ENCODE measurements at regions not wholly inside any gene's neighbourhood (a gene's known extent, or its start where the extent isn't known, plus 50 kb on each side); places are given as distances from the start of the nearest gene placed in this dataset.

DNA sequence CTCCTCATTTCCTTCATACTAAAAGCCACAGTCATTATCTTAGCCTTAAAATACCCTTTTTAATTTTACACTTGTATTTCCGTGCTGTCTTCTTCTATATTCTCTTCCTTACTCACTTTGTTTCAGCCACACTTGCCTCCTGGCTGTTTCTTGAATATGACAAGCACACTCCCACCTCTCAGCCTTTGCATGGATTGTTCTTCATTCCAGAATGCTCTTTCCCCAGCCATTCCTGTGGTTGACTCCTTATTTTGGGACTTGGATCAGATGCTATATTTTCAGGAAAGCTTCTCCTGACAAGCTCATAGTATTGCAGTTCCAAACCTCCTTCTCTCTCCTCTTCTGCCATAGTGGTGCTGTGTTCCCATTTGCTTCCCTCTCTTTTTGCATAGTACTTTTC, 291.3 kb downstream of the PDHA2 start:
- Mint-ChIP-seq H3K9me3 (no peaks in the 10 kb centered on the region), H3K36me3 (ENCODE audit: low read depth) (no peaks in the 10 kb centered on the region), H3K27ac (ENCODE audit: unreplicated experiment) (no peak overlapping the region), H3K27me3 (ENCODE audit: low read depth) (no peaks in the 10 kb centered on the region), H3K4me1 (no peaks in the 10 kb centered on the region), H3K4me3 (no peak overlapping the region)
- no peak for DNase-seq (ENCODE audit: low read depth, low spot score)
- TF ChIP-seq, protein P1, sequence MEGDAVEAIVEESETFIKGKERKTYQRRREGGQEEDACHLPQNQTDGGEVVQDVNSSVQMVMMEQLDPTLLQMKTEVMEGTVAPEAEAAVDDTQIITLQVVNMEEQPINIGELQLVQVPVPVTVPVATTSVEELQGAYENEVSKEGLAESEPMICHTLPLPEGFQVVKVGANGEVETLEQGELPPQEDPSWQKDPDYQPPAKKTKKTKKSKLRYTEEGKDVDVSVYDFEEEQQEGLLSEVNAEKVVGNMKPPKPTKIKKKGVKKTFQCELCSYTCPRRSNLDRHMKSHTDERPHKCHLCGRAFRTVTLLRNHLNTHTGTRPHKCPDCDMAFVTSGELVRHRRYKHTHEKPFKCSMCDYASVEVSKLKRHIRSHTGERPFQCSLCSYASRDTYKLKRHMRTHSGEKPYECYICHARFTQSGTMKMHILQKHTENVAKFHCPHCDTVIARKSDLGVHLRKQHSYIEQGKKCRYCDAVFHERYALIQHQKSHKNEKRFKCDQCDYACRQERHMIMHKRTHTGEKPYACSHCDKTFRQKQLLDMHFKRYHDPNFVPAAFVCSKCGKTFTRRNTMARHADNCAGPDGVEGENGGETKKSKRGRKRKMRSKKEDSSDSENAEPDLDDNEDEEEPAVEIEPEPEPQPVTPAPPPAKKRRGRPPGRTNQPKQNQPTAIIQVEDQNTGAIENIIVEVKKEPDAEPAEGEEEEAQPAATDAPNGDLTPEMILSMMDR (conservative IDR thresholded peaks at IDR 0.05) = no peak

DNA sequence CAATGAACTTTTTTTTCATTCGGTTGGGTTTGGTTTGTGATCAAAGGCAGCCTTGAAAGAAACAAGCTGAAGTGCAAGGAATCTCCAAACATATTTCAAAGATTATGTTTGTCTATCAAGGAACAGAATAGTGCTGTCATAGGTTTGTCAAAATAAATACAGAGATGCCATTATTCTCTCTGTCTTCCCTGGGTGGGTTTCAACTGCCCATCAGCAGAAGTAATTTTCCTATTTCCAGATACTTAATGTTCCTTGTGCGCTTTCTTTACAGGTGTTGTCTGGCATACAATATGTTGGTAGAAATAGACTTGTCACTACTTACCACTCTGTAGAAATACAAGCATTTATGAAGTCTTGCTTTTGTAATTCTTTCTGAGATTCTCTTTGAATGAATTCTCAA, 294.9 kb downstream of the PDHA2 start:
- no peak overlapping the region for H3K27ac Mint-ChIP-seq (ENCODE audit: unreplicated experiment)
- no peak overlapping the region for H3K4me3 Mint-ChIP-seq
- no peaks in the 10 kb centered on the region for H3K9me3 Mint-ChIP-seq
- no peak for DNase-seq (ENCODE audit: low read depth, low spot score)
- no peaks in the 10 kb centered on the region for H3K4me1 Mint-ChIP-seq
- TF ChIP-seq, protein P1 (conservative IDR thresholded peaks at IDR 0.05) = no peak
- no peaks in the 10 kb centered on the region for H3K36me3 Mint-ChIP-seq (ENCODE audit: low read depth)
- H3K27me3 Mint-ChIP-seq (ENCODE audit: low read depth) = no peaks in the 10 kb centered on the region

DNA sequence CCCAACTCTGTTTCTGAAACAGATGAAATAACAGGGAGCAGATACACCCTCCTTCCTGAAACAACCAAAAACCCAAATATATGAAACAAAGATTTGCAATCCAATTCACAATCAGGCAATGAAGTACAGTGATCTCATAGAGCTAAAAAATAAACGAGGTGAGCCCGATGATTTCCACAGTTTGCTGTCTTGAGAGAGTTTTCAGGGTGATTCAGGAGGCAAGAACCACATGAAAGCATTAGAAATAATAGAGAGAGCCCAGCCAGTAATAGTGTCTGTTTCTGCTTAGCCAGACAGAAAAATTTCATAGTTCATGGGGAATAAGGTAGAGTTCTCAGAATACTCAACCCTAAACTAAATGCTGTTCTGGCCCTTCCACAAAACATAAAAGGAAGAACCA, 296.2 kb downstream of the PDHA2 start:
- Mint-ChIP-seq H3K27ac (ENCODE audit: unreplicated experiment) (no peak overlapping the region), H3K4me3 (no peak overlapping the region), H3K9me3 (no peaks in the 10 kb centered on the region), H3K36me3 (ENCODE audit: low read depth) (no peaks in the 10 kb centered on the region), H3K4me1 (no peaks in the 10 kb centered on the region), H3K27me3 (ENCODE audit: low read depth) (no peaks in the 10 kb centered on the region)
- DNase-seq (ENCODE audit: low read depth, low spot score) = no peak
- TF ChIP-seq, protein P1 (conservative IDR thresholded peaks at IDR 0.05) = no peak

DNA sequence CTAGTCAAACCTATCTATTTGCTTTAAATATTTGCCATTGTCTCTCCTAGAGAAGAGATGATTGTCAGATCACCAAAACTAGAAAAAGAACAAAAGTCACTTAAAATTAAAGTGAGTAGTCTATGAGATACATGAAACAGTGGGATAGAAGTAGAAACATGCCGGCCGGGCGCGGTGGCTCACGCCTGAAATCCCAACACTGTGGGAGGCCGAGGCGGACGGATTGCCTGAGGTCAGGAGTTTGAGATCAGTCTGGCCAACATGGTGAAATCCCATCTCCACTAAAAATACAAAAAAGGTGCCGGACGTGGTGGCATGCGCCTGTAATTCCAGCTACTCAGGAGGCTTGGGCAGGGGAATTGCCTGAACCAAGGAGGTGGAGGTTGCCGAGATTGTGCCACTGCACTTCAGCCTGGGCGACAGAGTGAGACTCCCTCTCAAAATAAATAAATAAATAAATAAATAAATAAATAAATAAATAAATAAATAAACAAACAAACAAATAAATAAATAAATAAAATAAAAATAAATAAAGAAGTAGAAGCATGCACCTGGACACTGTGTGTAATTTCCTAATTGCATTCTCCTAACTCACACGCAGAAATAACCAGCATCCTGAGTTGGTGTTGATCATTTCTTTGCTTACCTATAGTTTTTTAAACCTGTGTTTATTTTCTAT, 299.5 kb downstream of the PDHA2 start:
- TF ChIP-seq, protein P1 (conservative IDR thresholded peaks at IDR 0.05) = no peak
- no peaks in the 10 kb centered on the region for H3K36me3 Mint-ChIP-seq (ENCODE audit: low read depth)
- no peaks in the 10 kb centered on the region for H3K9me3 Mint-ChIP-seq
- no peak for DNase-seq (ENCODE audit: low read depth, low spot score)
- no peak overlapping the region for H3K27ac Mint-ChIP-seq (ENCODE audit: unreplicated experiment)
- H3K4me3 Mint-ChIP-seq = no peak overlapping the region
- no peaks in the 10 kb centered on the region for H3K4me1 Mint-ChIP-seq
- no peaks in the 10 kb centered on the region for H3K27me3 Mint-ChIP-seq (ENCODE audit: low read depth)

DNA sequence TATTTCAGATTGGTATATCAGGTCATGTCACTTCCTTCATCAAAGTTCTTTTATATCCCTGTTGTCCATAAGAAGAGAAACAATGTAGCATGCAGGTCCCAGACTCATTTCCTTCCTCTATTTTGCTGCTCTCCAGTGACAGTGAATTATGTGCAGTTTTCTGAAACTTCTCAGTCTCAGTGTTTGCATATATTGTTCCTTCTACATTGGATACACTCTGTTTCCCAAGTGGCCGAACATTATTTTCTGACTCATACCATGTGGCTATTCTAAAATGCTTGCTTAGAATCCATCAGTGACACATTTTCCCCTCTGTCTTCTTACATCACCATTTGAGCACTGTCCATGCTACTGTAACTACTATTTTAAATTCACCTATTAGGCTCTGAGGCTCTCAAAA, 305.7 kb downstream of the PDHA2 start:
- no peak overlapping the region for H3K27ac Mint-ChIP-seq (ENCODE audit: unreplicated experiment)
- no peak overlapping the region for H3K4me3 Mint-ChIP-seq
- no peak for DNase-seq (ENCODE audit: low read depth, low spot score)
- TF ChIP-seq, protein P1 (conservative IDR thresholded peaks at IDR 0.05) = no peak
- no peaks in the 10 kb centered on the region for H3K27me3 Mint-ChIP-seq (ENCODE audit: low read depth)
- H3K9me3 Mint-ChIP-seq = no peaks in the 10 kb centered on the region
- no peaks in the 10 kb centered on the region for H3K4me1 Mint-ChIP-seq
- H3K36me3 Mint-ChIP-seq (ENCODE audit: low read depth) = no peaks in the 10 kb centered on the region

Data from neural crest cell (in vitro differentiated cells).